Mammary epithelial cell (primary cell): ENCODE measurements at regions not wholly inside any gene's neighbourhood (a gene's known extent, or its start where the extent isn't known, plus 50 kb on each side); places are given as distances from the start of the nearest gene placed in this dataset.

Experiments used
- CTCF ChIP-seq, 2 donors: IDR thresholded peaks in 1 of 2; conservative IDR thresholded peaks in 1 of 2; 2 replicates each; pipeline ENCODE4 v1.5.1; 2011 to 2012; ENCODE audit warnings: inconsistent platforms in 2 of 2, low read length in 2 of 2, mild to moderate bottlenecking in 2 of 2, control low read depth in 1 of 2, low read depth in 1 of 2; ENCODE audit not compliant: insufficient read depth in 1 of 2; ENCODE audit errors: extremely low read depth in 1 of 2
- EZH2 ChIP-seq: IDR thresholded peaks from 2 replicates; pipeline ENCODE4 v1.6.1; 2012; ENCODE audit warnings: low read length, inconsistent platforms, borderline replicate concordance

- no peak for TF ChIP-seq EZH2
- no peak for TF ChIP-seq CTCF (conservative IDR thresholded peaks at IDR 0.05 in 1 of 2, IDR thresholded peaks at IDR 0.05 in 1 of 2; ENCODE audit: extremely low read depth in 1 of 2, insufficient read depth in 1 of 2, low read depth in 1 of 2, low read length in 2 of 2)
Measured at GRCh38 chr6:120278689-120279396, 929.3 kb upstream of the MAN1A1 start.
